Amniotic stem cell (primary cell): ENCODE measurements at regions not wholly inside any gene's neighbourhood (a gene's known extent, or its start where the extent isn't known, plus 50 kb on each side); places are given as distances from the start of the nearest gene placed in this dataset.
"Not testable (repeated sequence)": the region's sequence is repeated elsewhere in the genome, so short reads cannot be mapped to it uniquely, and the experiment has no call there.

Source experiments
- DNase-seq: peaks from one replicate; lab custom pipeline; 2025; lab: John Stamatoyannopoulos, UW

- DNase-seq: no peak
These were observed 231.5 kb downstream of the ZNF608 start for GRCh38 chr5:124514956-124515355.

GRCh38 chr5:124512952-124513632 is 233.3 kb downstream of the ZNF608 start:
- no peak for DNase-seq

- DNase-seq: no peak
These were observed 234.2 kb downstream of the ZNF608 start for GRCh38 chr5:124512236-124512635.

GRCh38 chr5:124511791-124512190 is 234.6 kb downstream of the ZNF608 start:
- no peak for DNase-seq

- DNase-seq: no peak
These were observed 238.8 kb downstream of the ZNF608 start for GRCh38 chr5:124507688-124508087.

GRCh38 chr5:124504081-124504916 is 242.1 kb downstream of the ZNF608 start:
- no peak for DNase-seq

- DNase-seq: no peak
These were observed 243.9 kb downstream of the ZNF608 start for GRCh38 chr5:124502551-124502950.

GRCh38 chr5:124499818-124500217 is 246.6 kb downstream of the ZNF608 start:
- DNase-seq: not testable (repeated sequence)

- not testable (repeated sequence) for DNase-seq
These were observed 249.5 kb downstream of the ZNF608 start for GRCh38 chr5:124496968-124497367.

GRCh38 chr5:124494540-124495116 is 251.8 kb downstream of the ZNF608 start:
- DNase-seq: no peak

GRCh38 chr5:124492444-124493224 is 253.8 kb downstream of the ZNF608 start:
- DNase-seq: no peak

- not testable (repeated sequence) for DNase-seq
These were observed 256.1 kb downstream of the ZNF608 start for GRCh38 chr5:124490315-124490714.

- no peak for DNase-seq
These were observed 265.0 kb downstream of the ZNF608 start for GRCh38 chr5:124481419-124481818.

- no peak for DNase-seq
These were observed 265.5 kb downstream of the ZNF608 start for GRCh38 chr5:124480964-124481363.

GRCh38 chr5:124480022-124480421 is 266.4 kb downstream of the ZNF608 start:
- DNase-seq: no peak

GRCh38 chr5:124478264-124478663 is 268.2 kb downstream of the ZNF608 start:
- DNase-seq: no peak

- no peak for DNase-seq
These were observed 268.9 kb downstream of the ZNF608 start for GRCh38 chr5:124477577-124477976.

GRCh38 chr5:124477062-124477461 is 269.4 kb downstream of the ZNF608 start:
- DNase-seq: no peak

GRCh38 chr5:124474528-124475215 is 271.8 kb downstream of the ZNF608 start:
- no peak for DNase-seq

GRCh38 chr5:124468671-124469411 is 277.6 kb downstream of the ZNF608 start:
- DNase-seq: no peak

GRCh38 chr5:124467745-124468144 is 278.7 kb downstream of the ZNF608 start:
- no peak for DNase-seq
